ENCODE measurements at regions not wholly inside any gene's neighbourhood (a gene's known extent, or its start where the extent isn't known, plus 50 kb on each side); places are given as distances from the start of the nearest gene placed in this dataset.

- DNase-seq: no peak
- Histone ChIP-seq H3K36me3 (no peaks in the 10 kb centered on the region), H3K27me3 (no peaks in the 10 kb centered on the region), H3K4me1 (no peaks in the 10 kb centered on the region), H3K9me3 (no peaks in the 10 kb centered on the region), H3K27ac (no peak overlapping the region), H3K4me3 (no peak overlapping the region)
- no peak for ATAC-seq (ENCODE audit: low FRiP score in 2 of 2)
- 90 to 92% methylated on average over 4 of the region's 4 CpGs for WGBS, 2 donors
- TF ChIP-seq POLR2A (IDR thresholded peaks at IDR 0.05) (no peak), POLR2AphosphoS5 (IDR thresholded peaks at IDR 0.05) (no peak), EP300 (IDR thresholded peaks at IDR 0.05) (no peak), CTCF (IDR thresholded peaks at IDR 0.05) (no peak)
These were observed 55.6 kb upstream of the ABCD3 start for GRCh38 chr1:94362466-94363058.

GRCh38 chr1:94358630-94359599 is 59.3 kb upstream of the ABCD3 start:
- Histone ChIP-seq H3K36me3 (no peaks in the 10 kb centered on the region), H3K27ac (peak overlapping the region in 1 of 4 donors; percentile 13), H3K9me3 (no peaks in the 10 kb centered on the region), H3K4me1 (peaks cover 0 to 2% (median 0%) of the 10 kb centered on the region in 4 donors), H3K27me3 (no peaks in the 10 kb centered on the region), H3K4me3 (no peak overlapping the region)
- 73 to 74% methylated on average over 10 of the region's 10 CpGs for WGBS, 2 donors
- TF ChIP-seq POLR2AphosphoS5 (IDR thresholded peaks at IDR 0.05) (no peak), EP300 (IDR thresholded peaks at IDR 0.05) (no peak), CTCF (IDR thresholded peaks at IDR 0.05) (no peak), POLR2A (IDR thresholded peaks at IDR 0.05) (no peak)
- DNase-seq (peak in 1 of 2 donors; percentile 40), ATAC-seq (ENCODE audit: low FRiP score in 2 of 2) (no peak)

GRCh38 chr1:94357661-94358060 is 60.5 kb upstream of the ABCD3 start:
- no peaks in the 10 kb centered on the region for H3K9me3 ChIP-seq
- no peak overlapping the region for H3K27ac ChIP-seq
- no peak for DNase-seq
- no peak overlapping the region for H3K4me3 ChIP-seq
- 89 to 99% methylated on average over 5 of the region's 5 CpGs for WGBS, 2 donors
- H3K27me3 ChIP-seq: no peaks in the 10 kb centered on the region
- H3K36me3 ChIP-seq: no peaks in the 10 kb centered on the region
- no peak for ATAC-seq (ENCODE audit: low FRiP score in 2 of 2)
- H3K4me1 ChIP-seq: peaks cover 0 to 2% (median 0%) of the 10 kb centered on the region in 4 donors
- TF ChIP-seq POLR2AphosphoS5 (IDR thresholded peaks at IDR 0.05) (no peak), CTCF (IDR thresholded peaks at IDR 0.05) (no peak), EP300 (IDR thresholded peaks at IDR 0.05) (no peak), POLR2A (IDR thresholded peaks at IDR 0.05) (no peak)

- Histone ChIP-seq H3K27me3 (no peaks in the 10 kb centered on the region), H3K4me1 (peaks cover 0 to 2% (median 0%) of the 10 kb centered on the region in 4 donors), H3K27ac (no peak overlapping the region), H3K4me3 (no peak overlapping the region), H3K9me3 (no peaks in the 10 kb centered on the region), H3K36me3 (no peaks in the 10 kb centered on the region)
- 54 to 57% methylated on average over 3 of the region's 3 CpGs for WGBS, 2 donors
- ATAC-seq (ENCODE audit: low FRiP score in 2 of 2) (no peak), DNase-seq (no peak)
- no peak for TF ChIP-seq EP300 (IDR thresholded peaks at IDR 0.05)
- TF ChIP-seq CTCF (IDR thresholded peaks at IDR 0.05): no peak
- no peak for TF ChIP-seq POLR2A (IDR thresholded peaks at IDR 0.05)
- TF ChIP-seq POLR2AphosphoS5 (IDR thresholded peaks at IDR 0.05): no peak
These were observed 62.7 kb upstream of the ABCD3 start for GRCh38 chr1:94355485-94355980.

All from upper lobe of left lung (tissue), 6 donors.